IMR-90 (cell line): ENCODE measurements at regions not wholly inside any gene's neighbourhood (a gene's known extent, or its start where the extent isn't known, plus 50 kb on each side); places are given as distances from the start of the nearest gene placed in this dataset.

Source experiments
- ATAC-seq: fragments of 200-7000 bp; cut with Tn5 transposase; 2 replicates; pipeline ENCODE4 v1.9.1; 2020; ENCODE audit warnings: low read depth, mild to moderate bottlenecking, moderate library complexity
- BruUV-seq: library from RNA; stranded (reverse); fragments of 400-500 nt; replicated peaks from 2 replicates; lab custom pipeline; 2021; lab: Mats Ljungman, UMichigan
- CTCF ChIA-PET: fragments of 300-600 bp; formaldehyde crosslinking; extraction: SDS; loops from one replicate; lab custom pipeline; 2021; ENCODE audit warnings: antibody characterized with exemption; lab: Yijun Ruan, JAX
- POLR2A ChIA-PET: fragments of 300-600 bp; sonication (Branson Sonifier 250); formaldehyde crosslinking; loops from one replicate; lab custom pipeline; 2022; ENCODE audit warnings: antibody characterized with exemption; ENCODE audit not compliant: unreplicated experiment; lab: Charles Lee
- DNase-seq: peaks from one replicate; pipeline ENCODE4 v3.0.0; 2013
- H2AFZ ChIP-seq: replicated peaks from 2 replicates; pipeline ENCODE3; 2013; ENCODE audit warnings: low read length, mild to moderate bottlenecking; ENCODE audit not compliant: poor library complexity
- H2AK5ac ChIP-seq: 2 replicates; pipeline ENCODE4 v1.6.1; 2013; ENCODE audit warnings: low read depth, low read length, inconsistent platforms
- H2AK9ac ChIP-seq: replicated peaks from 2 replicates; pipeline ENCODE3; 2013; ENCODE audit warnings: mild to moderate bottlenecking, low read depth, low read length, moderate library complexity; ENCODE audit not compliant: poor library complexity
- H2BK120ac ChIP-seq: 2 replicates; pipeline ENCODE4 v1.6.1; 2013; ENCODE audit warnings: low read depth, low read length, inconsistent platforms
- H2BK15ac ChIP-seq: 3 replicates; pipeline ENCODE4 v1.6.1; 2013; ENCODE audit warnings: low read depth, low read length, inconsistent platforms
- H2BK20ac ChIP-seq: 2 replicates; pipeline ENCODE4 v1.6.1; 2013; ENCODE audit warnings: low read depth, mild to moderate bottlenecking, inconsistent platforms, low read length, moderate library complexity
- H2BK5ac ChIP-seq: 2 replicates; pipeline ENCODE4 v1.6.1; 2013; ENCODE audit warnings: mild to moderate bottlenecking, low read depth, low read length, inconsistent platforms; ENCODE audit not compliant: poor library complexity, severe bottlenecking
- H3K14ac ChIP-seq: replicated peaks from 2 replicates; pipeline ENCODE4 v1.6.1; 2013; ENCODE audit warnings: low read depth, low read length, inconsistent platforms
- H3K18ac ChIP-seq: 2 replicates; pipeline ENCODE4 v1.6.1; 2013; ENCODE audit warnings: low read depth, low read length, control low read depth
- H3K23ac ChIP-seq: 2 replicates; pipeline ENCODE4 v1.6.1; 2013; ENCODE audit warnings: low read depth, low read length, inconsistent platforms
- H3K27ac ChIP-seq: 2 replicates; pipeline ENCODE4 v1.5.1; 2013; ENCODE audit warnings: mild to moderate bottlenecking, control low read depth, low read length; ENCODE audit not compliant: insufficient read depth
- H3K27me3 ChIP-seq: 2 replicates; pipeline ENCODE4 v1.6.1; 2013; ENCODE audit warnings: low read length; ENCODE audit not compliant: control insufficient read depth, insufficient read depth
- H3K36me3 ChIP-seq: 2 replicates; pipeline ENCODE4 v1.6.1; 2013; ENCODE audit warnings: low read length, mixed read lengths; ENCODE audit not compliant: control insufficient read depth, insufficient read depth
- H3K4ac ChIP-seq: 2 replicates; pipeline ENCODE4 v1.6.1; 2013; ENCODE audit warnings: low read depth, low read length, inconsistent platforms
- H3K4me1 ChIP-seq: 2 replicates; pipeline ENCODE4 v1.6.1; 2013; ENCODE audit warnings: low read length, mixed read lengths; ENCODE audit not compliant: control insufficient read depth, insufficient read depth
- H3K4me2 ChIP-seq: 2 replicates; pipeline ENCODE4 v1.6.1; 2013; ENCODE audit warnings: low read depth, mild to moderate bottlenecking, control low read depth, low read length, moderate library complexity
- H3K4me3 ChIP-seq: 2 replicates; pipeline ENCODE4 v1.5.1; 2013; ENCODE audit warnings: low read depth, mild to moderate bottlenecking, control low read depth, low read length, moderate library complexity; ENCODE audit not compliant: insufficient read depth
- H3K56ac ChIP-seq: 2 replicates; pipeline ENCODE4 v1.6.1; 2013; ENCODE audit warnings: low read length, inconsistent platforms; ENCODE audit not compliant: insufficient read depth; ENCODE audit errors: extremely low read depth
- H3K79me1 ChIP-seq, 2 experiments: 2 replicates each; pipeline ENCODE4 v1.6.1; 2013; ENCODE audit warnings: low read length in 2 of 2, inconsistent platforms in 1 of 2, low read depth in 1 of 2
- H3K9ac ChIP-seq: 2 replicates; pipeline ENCODE4 v1.6.1; 2013; ENCODE audit warnings: low read depth, low read length, control low read depth
- H3K9me1 ChIP-seq: 2 replicates; pipeline ENCODE4 v1.6.1; 2013; ENCODE audit warnings: low read length, inconsistent platforms; ENCODE audit not compliant: insufficient read depth
- H3K9me3 ChIP-seq: 2 replicates; pipeline ENCODE4 v1.6.1; 2013; ENCODE audit warnings: low read length; ENCODE audit not compliant: control insufficient read depth, insufficient read depth
- H4K20me1 ChIP-seq: 2 replicates; pipeline ENCODE4 v1.6.1; 2013; ENCODE audit warnings: low read length, inconsistent platforms; ENCODE audit not compliant: insufficient read depth
- H4K5ac ChIP-seq: 2 replicates; pipeline ENCODE4 v1.6.1; 2013; ENCODE audit warnings: mild to moderate bottlenecking, low read depth, low read length, control low read depth
- H4K8ac ChIP-seq, 2 experiments: 2 replicates each; pipeline ENCODE4 v1.6.1; 2013; ENCODE audit warnings: low read depth in 2 of 2, low read length in 2 of 2, control low read depth in 1 of 2, inconsistent platforms in 1 of 2
- H4K91ac ChIP-seq: 2 replicates; pipeline ENCODE4 v1.6.1; 2013; ENCODE audit warnings: low read depth, low read length, inconsistent platforms; ENCODE audit not compliant: insufficient read depth
- BHLHE40 ChIP-seq: fragments of 150-350 bp; IDR thresholded peaks from 2 replicates; pipeline ENCODE4 v1.6.1; 2016; ENCODE audit warnings: mild to moderate bottlenecking, low read depth, low read length
- CEBPB ChIP-seq: IDR thresholded peaks from 2 replicates; pipeline ENCODE4 v1.6.1; 2012; ENCODE audit warnings: low read depth, low read length, improper control_type of control experiment
- CHD1 ChIP-seq: IDR thresholded peaks from 2 replicates; pipeline ENCODE4 v1.6.1; 2012; ENCODE audit warnings: low read depth, low read length, improper control_type of control experiment
- FOS ChIP-seq: fragments of 150-350 bp; IDR thresholded peaks from 2 replicates; pipeline ENCODE4 v1.6.1; 2016; ENCODE audit warnings: low read depth, low read length
- MAFK ChIP-seq: IDR thresholded peaks from 2 replicates; pipeline ENCODE4 v1.6.1; 2012; ENCODE audit warnings: low read depth, low read length, improper control_type of control experiment
- MAZ ChIP-seq: IDR thresholded peaks from 2 replicates; pipeline ENCODE4 v1.6.1; 2012; ENCODE audit warnings: low read depth, mild to moderate bottlenecking, low read length, improper control_type of control experiment, moderate library complexity, borderline replicate concordance
- MXI1 ChIP-seq: IDR thresholded peaks from 2 replicates; pipeline ENCODE4 v1.6.1; 2012; ENCODE audit warnings: low read depth, mild to moderate bottlenecking, low read length, moderate library complexity, borderline replicate concordance
- NFE2L2 ChIP-seq: fragments of 150-350 bp; IDR thresholded peaks from 2 replicates; pipeline ENCODE4 v1.6.1; 2016; ENCODE audit warnings: low read depth, mild to moderate bottlenecking, low read length
- POLR2A ChIP-seq: IDR thresholded peaks from 2 replicates; pipeline ENCODE4 v1.6.1; 2012; ENCODE audit warnings: mild to moderate bottlenecking, low read depth, low read length
- RAD21 ChIP-seq: IDR thresholded peaks from 2 replicates; pipeline ENCODE4 v1.6.1; 2012; ENCODE audit warnings: low read length, improper control_type of control experiment
- RCOR1 ChIP-seq: IDR thresholded peaks from 2 replicates; pipeline ENCODE4 v1.6.1; 2012; ENCODE audit warnings: mild to moderate bottlenecking, low read length, improper control_type of control experiment; ENCODE audit not compliant: insufficient replicate concordance
- RFX5 ChIP-seq: IDR thresholded peaks from 2 replicates; pipeline ENCODE4 v1.8.0; 2012; ENCODE audit warnings: low read depth, mild to moderate bottlenecking, low read length, moderate library complexity
- SMC3 ChIP-seq: fragments of 150-350 bp; IDR thresholded peaks from 2 replicates; pipeline ENCODE4 v1.6.1; 2016; ENCODE audit warnings: low read depth, mild to moderate bottlenecking, antibody characterized with exemption, low read length, moderate library complexity
- WGBS, 2 experiments: methylation state at CpG; one replicate each; pipeline versions ENCODE4 v1.1.5 to v1.1.7; 2013; ENCODE audit warnings: missing lambda C conversion rate in 2 of 2; ENCODE audit not compliant: insufficient read length in 1 of 2; ENCODE audit errors: extremely low coverage in 2 of 2; 5-methylcytosine and 5-hydroxymethylcytosine counted together
- dilution Hi-C: fragments of 300-500 bp; cut with HindIII; formaldehyde crosslinking; loops from one replicate; pipeline ENCODE4 v1.14.3; 2018; ENCODE audit warnings: low sequenced_read_pairs; ENCODE audit not compliant: unreplicated experiment
- in situ Hi-C: fragments of 300-500 bp; cut with MboI; formaldehyde crosslinking; loops from 3 replicates; pipeline ENCODE4 v1.14.3; 2019; ENCODE audit warnings: low sequenced_read_pairs, inconsistent platforms, mixed read lengths
- intact Hi-C: fragments of 100-400 bp; cut with micrococcal nuclease; formaldehyde crosslinking; loops from 2 replicates; pipeline ENCODE4 v1.10.0; 2022
- TF ChIP-seq, protein P1 (sequence below): fragments of 150-350 bp; IDR thresholded peaks from 2 replicates; pipeline ENCODE4 v1.6.1; 2017; ENCODE audit warnings: mild to moderate bottlenecking, antibody characterized with exemption, low read length, low read depth
- TF ChIP-seq, protein P2 (sequence below): conservative IDR thresholded peaks from 2 replicates; pipeline ENCODE4 v1.5.1; 2012; ENCODE audit warnings: mild to moderate bottlenecking, low read depth, low read length, improper control_type of control experiment
- TF ChIP-seq, protein P3 (sequence below): fragments of 150-350 bp; IDR thresholded peaks from 2 replicates; pipeline ENCODE4 v1.6.1; 2016; ENCODE audit warnings: low read depth, mild to moderate bottlenecking, low read length, moderate library complexity, borderline replicate concordance

DNA sequence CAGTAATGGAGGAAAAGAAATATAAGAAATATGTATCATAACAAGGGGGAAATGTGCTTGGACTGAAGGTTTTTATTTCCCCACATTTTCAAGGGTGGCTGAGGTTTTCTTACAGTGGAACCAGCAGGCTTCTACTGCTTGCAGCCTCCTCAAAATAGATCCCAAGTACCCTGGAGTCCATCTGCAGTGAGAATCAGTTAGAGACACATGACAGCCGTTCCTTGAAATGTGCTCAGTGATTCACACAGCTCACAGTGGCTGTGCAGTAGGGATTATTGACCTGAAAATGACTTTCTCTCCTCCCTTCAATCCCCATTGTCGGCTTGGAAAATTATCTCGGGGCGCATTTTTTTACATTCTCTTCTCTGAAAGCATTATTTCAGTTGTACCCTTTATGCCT, 832.0 kb downstream of the TLR4 start:
- Histone ChIP-seq H3K4me1 (no peaks in the 10 kb centered on the region), H3K14ac (no peak overlapping the region), H2BK20ac (no peak overlapping the region), H3K9me1 (no peaks in the 10 kb centered on the region), H2BK15ac (no peak overlapping the region), H4K5ac (no peak overlapping the region), H3K56ac (no peak overlapping the region), H3K27me3 (no peaks in the 10 kb centered on the region), H3K79me1 (no peaks in the 10 kb centered on the region), H2BK5ac (no peak overlapping the region), H2AFZ (no peak overlapping the region), H3K9ac (no peak overlapping the region), H3K23ac (no peak overlapping the region), H3K18ac (no peak overlapping the region), H2AK9ac (no peak overlapping the region), H3K36me3 (no peaks in the 10 kb centered on the region), H4K8ac (no peak overlapping the region), H4K91ac (no peak overlapping the region), H3K4me2 (no peak overlapping the region), H3K27ac (no peak overlapping the region), H3K4ac (no peak overlapping the region), H4K20me1 (no peaks in the 10 kb centered on the region), H2AK5ac (no peak overlapping the region), H2BK120ac (no peak overlapping the region), H3K4me3 (no peak overlapping the region), H3K9me3 (peaks cover 2% of the 10 kb centered on the region; the same call in 1 of the 2 replicates)
- in situ Hi-C loops, result no loop called here
- DNase-seq (no peak), ATAC-seq (no peak)
- intact Hi-C loops, result no loop called here
- ChIA-PET POLR2A (no interaction called here), CTCF (no interaction called here)
- WGBS, 2 experiments, result no CpG with 5 or more reads among the region's 4 CpGs
- dilution Hi-C loops, result no loop called here
- no TSS peak for BruUV-seq
- no peak for TF ChIP-seq POLR2A
- no peak for TF ChIP-seq RCOR1
- no peak for TF ChIP-seq MXI1
- no peak for TF ChIP-seq CHD1
- TF ChIP-seq, protein P1, sequence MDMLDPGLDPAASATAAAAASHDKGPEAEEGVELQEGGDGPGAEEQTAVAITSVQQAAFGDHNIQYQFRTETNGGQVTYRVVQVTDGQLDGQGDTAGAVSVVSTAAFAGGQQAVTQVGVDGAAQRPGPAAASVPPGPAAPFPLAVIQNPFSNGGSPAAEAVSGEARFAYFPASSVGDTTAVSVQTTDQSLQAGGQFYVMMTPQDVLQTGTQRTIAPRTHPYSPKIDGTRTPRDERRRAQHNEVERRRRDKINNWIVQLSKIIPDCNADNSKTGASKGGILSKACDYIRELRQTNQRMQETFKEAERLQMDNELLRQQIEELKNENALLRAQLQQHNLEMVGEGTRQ, result no peak
- TF ChIP-seq, protein P2, sequence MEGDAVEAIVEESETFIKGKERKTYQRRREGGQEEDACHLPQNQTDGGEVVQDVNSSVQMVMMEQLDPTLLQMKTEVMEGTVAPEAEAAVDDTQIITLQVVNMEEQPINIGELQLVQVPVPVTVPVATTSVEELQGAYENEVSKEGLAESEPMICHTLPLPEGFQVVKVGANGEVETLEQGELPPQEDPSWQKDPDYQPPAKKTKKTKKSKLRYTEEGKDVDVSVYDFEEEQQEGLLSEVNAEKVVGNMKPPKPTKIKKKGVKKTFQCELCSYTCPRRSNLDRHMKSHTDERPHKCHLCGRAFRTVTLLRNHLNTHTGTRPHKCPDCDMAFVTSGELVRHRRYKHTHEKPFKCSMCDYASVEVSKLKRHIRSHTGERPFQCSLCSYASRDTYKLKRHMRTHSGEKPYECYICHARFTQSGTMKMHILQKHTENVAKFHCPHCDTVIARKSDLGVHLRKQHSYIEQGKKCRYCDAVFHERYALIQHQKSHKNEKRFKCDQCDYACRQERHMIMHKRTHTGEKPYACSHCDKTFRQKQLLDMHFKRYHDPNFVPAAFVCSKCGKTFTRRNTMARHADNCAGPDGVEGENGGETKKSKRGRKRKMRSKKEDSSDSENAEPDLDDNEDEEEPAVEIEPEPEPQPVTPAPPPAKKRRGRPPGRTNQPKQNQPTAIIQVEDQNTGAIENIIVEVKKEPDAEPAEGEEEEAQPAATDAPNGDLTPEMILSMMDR, result no peak
- no peak for TF ChIP-seq NFE2L2
- no peak for TF ChIP-seq BHLHE40
- TF ChIP-seq FOS, result no peak
- TF ChIP-seq, protein P3, sequence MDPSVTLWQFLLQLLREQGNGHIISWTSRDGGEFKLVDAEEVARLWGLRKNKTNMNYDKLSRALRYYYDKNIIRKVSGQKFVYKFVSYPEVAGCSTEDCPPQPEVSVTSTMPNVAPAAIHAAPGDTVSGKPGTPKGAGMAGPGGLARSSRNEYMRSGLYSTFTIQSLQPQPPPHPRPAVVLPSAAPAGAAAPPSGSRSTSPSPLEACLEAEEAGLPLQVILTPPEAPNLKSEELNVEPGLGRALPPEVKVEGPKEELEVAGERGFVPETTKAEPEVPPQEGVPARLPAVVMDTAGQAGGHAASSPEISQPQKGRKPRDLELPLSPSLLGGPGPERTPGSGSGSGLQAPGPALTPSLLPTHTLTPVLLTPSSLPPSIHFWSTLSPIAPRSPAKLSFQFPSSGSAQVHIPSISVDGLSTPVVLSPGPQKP, result no peak
- TF ChIP-seq RAD21, result no peak
- TF ChIP-seq RFX5, result no peak
- no peak for TF ChIP-seq MAFK
- no peak for TF ChIP-seq CEBPB
- TF ChIP-seq MAZ, result no peak
- TF ChIP-seq SMC3, result no peak
